ENCODE measurements at regions not wholly inside any gene's neighbourhood (a gene's known extent, or its start where the extent isn't known, plus 50 kb on each side); places are given as distances from the start of the nearest gene placed in this dataset.
"Not testable (repeated sequence)": the region's sequence is repeated elsewhere in the genome, so short reads cannot be mapped to it uniquely, and the experiment has no call there.

DNA sequence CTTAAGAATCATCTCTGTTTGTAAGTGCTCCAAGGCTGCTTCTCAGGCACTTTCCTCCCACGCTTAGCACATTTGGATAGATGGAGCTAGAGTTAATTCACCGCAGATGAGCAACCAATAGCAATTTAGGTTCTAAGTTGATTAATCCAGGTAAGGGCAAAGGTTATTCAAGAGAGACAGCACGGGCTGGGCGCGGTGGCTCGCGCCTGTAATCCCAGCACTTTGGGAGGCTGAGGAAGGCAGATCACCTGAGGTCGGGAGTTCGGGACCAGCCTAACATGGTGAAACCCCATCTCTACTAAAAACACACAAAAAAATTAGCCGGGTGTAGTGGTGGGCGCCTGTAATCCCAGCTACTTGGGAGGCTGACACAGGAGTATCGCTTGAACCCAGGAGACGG lies 54.5 kb upstream of the UNC13C start:
- not testable (repeated sequence) for DNase-seq (ENCODE audit: low spot score)

DNA sequence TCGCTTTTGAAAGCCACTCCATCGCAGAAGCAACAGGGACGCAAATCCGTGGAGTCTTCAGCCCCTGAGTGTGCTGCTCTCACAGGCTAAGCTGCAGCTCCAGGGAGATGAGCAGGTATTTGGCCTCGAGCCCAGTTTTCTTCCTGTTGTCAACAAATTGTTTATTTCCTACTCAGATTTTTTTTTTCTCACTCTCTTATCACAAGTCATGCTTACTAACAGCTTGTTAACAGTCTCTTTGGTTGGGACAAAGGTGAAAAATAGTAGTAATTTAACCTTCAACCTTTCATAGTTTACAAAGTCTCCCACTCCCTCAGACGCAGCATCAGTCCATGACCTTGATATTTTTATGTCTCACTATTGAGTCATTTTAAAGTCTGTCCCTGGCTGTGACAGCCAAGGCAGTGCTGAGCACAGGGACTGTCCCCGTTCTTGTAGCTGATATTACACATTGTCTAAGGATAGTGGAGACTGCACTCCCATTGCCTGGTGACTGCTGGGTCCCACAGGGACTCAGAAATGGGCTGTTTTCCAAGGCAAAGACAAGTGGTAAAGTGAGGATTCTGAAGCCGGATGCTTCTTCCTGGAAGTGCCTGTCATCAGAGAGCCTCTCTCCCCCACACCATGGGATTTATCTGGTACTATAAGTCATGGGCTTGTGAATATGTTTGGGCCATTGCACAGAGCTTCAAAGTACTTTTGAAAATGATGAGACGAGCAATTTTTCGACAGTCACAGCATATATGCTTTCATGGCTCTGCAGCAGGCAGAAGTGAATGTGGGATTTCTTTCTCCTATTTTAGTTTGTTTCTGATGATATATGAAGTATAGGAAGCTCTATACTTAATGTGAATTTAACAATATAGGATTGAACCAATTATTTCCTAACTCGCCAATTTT lies 59.8 kb upstream of the UNC13C start:
- no peak for DNase-seq (ENCODE audit: low spot score)

DNA sequence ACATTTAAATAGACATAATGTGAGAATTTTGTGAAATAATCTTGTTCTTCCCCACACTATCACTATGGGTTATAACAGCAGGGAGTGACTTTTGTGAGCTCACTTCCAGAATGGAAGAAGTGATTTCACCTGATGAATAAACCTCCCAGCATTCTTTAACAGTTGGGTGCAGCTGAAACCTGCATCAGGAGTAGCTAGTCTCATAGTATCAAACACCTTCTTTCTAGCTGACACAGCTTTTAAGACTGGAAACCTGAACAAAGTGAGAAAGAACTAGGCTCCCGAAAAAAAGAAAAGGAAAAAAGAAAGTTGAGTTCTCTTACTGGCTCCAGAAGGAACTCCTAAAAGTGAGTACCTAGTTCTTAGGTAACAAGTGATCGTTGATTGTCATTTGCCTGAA lies 61.1 kb upstream of the UNC13C start:
- DNase-seq (ENCODE audit: low spot score), result no peak

DNA sequence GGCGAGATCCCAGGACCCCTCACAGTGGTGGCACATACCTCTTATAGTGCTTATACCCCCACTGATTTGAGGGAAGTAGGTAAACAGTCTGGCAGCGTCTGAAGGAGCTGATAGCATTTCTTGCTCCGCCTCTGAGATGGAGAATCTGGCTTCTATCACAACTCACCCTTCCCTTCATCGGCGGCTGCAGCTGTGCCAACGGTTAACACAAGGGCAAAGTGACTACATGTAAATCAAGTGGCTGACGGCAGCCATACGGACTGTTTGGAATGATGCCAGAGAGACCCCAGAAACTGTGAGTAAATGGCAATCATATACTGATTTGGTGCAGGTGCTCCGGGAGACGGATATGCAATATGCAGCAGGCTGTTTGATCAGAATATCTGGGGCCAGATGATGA lies 66.8 kb upstream of the UNC13C start:
- no peak for DNase-seq (ENCODE audit: low spot score)

DNA sequence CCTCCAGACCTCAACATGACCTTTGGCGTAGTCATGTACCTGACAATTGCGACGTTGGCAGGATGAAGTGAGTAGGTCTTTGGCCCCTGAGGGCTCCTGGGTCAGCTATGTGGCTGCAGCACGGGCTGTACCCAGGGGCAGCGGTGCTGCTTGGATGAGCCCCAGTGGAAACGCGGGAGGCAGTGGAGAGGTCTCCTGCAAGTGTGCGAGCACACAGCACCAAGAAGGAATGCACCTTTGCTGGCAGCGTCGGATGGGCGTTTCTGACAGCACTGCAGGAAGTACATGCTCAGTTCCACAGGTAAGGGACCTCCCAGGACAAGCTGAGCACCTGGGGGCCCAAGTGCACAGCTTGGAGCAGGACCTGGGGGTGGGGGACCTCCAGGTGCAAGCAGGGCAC lies 67.4 kb upstream of the UNC13C start:
- no peak for DNase-seq (ENCODE audit: low spot score)

DNA sequence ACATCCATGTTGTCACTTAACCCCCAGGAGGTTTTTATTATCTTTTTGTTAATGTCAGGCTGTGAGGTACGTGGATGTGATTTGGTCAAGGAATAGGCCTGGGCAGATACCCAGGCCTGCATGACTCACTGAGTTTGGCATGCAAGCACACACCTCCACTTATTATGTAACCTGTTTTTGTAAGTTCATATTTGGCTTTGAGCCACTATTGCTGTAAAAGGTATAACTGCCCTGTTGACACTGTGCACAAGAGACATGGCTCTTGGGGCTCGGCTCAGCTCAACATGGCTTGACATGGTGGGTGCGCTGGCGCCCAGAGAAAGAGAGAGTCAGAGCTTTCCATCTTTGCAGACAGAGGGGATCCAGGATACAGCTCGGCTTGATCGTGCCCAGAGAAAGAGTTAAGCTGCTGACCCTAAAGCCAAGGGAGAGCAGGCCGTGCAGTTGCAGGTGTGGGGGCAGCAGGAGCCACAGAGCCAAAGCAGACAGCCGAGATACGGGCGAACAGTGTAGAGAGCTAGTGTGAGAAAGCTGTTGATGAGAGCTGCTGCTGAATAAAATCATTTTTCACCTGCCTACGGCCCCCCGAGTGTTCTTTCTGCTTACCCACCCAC lies 67.9 kb upstream of the UNC13C start:
- DNase-seq (ENCODE audit: low spot score), result no peak

DNA sequence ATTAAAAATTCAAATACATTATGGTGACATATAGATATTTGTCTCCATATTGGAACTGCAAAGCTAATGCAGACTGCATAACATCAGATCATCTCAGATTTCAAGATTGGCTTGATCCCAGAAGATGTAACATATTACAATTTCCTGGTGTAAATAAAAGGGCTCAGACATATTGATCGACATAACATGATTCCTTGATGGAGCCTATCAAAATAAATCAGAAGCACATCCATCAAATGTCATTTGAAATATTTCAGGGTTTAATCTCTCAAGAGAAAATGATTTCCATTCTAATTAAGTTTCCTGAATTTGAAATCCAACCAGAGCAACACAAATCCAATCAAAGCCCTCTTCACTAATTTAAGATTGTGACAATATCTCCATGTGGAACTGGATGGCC lies 75.1 kb upstream of the UNC13C start:
- DNase-seq (ENCODE audit: low spot score), result no peak

DNA sequence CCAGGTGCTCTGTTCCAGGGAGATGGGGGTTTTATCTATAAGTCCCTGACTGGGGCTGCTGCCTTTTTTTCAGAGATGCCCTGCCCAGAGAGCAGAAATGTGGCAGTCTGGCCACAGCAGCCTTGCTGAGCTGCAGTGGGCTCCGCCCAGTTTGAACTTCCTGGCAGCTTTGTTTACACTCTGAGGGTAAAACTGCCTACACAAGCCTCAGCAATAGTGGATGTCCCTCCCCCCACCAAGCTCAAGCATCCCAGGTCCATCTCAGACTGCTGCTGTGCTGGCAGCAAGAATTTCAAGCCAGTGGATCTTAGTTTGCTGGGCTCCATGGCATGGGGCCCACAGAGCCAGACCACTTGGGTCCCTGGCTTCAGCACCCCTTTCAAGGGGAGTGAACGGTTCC lies 84.8 kb upstream of the UNC13C start:
- not testable (repeated sequence) for DNase-seq (ENCODE audit: low spot score)

DNA sequence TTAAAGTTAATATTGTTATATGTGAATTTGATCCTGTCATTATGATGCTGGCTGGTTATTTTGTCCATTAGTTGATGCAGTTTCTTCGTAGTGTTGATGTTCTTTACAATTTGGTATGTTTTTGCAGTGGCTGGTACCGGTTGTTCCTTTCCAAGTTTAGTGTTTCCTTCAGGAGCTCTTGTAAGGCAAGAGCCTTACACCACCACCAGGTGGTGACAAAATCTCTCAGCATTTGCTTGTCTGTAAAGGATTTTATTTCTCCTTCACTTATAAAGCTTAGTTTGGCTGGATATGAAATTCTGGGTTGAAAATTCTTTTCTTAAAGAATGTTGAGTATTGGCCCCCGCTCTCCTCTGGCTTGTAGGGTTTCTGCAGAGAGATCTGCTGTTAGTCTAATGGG lies 86.4 kb upstream of the UNC13C start:
- DNase-seq (ENCODE audit: low spot score), result not testable (repeated sequence)

DNA sequence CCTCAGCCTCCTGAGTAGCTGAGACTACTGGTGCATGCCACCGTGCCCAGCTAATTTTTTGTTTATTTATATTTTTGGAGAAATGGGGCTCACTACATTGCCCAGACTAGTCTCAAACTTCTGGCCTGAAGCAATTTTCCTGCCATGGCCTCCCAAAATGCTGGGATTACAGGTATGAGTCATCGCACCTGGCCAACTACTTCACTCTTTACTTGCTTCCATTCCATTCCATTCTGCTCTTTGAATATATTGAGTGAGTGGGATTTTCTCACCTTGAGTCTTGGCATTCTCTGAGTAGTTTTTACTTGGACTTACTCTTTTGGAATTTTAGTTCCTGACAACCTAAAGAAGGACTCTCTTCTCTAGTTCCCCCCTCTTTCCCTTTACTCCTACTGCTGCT lies 93.8 kb upstream of the UNC13C start:
- DNase-seq (ENCODE audit: low spot score), result no peak

DNA sequence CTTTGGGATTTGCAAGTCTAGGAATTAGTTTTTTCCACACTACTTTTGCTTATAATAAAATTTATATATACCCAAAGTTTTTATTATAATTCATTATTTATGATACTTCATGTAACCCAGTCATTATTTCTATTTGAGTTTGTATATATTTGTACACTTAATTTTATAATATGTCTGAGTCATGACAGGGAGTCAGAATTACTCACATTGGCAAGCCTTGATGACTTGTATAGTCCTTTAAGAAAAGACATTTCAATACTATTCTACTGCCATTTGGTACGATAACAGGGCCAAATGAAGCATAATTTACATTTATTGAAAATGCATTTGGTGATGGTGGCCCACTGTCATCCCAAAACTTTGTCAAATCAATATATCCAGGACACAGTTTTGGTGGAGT lies 95.9 kb upstream of the UNC13C start:
- DNase-seq (ENCODE audit: low spot score), result no peak

DNA sequence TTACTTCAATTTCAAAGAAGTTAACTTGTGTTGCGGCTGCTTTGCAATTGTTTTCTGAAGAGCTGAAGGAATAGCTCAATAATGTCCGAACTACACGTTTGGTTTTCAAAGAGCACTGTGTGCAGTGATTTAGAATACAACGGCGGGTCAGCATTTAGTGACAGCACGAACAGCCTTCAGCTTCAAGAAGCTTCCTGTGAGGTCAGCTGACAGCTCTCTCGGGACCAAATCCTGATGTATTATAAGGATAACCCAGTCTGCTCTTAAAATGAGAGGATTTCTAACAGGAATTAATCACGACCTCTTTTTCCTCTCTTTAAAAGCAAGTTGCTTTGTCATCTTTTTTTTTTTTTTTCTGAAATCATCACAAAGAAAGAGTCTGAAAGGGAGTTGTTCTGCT lies 97.9 kb upstream of the UNC13C start:
- no peak for DNase-seq (ENCODE audit: low spot score)

DNA sequence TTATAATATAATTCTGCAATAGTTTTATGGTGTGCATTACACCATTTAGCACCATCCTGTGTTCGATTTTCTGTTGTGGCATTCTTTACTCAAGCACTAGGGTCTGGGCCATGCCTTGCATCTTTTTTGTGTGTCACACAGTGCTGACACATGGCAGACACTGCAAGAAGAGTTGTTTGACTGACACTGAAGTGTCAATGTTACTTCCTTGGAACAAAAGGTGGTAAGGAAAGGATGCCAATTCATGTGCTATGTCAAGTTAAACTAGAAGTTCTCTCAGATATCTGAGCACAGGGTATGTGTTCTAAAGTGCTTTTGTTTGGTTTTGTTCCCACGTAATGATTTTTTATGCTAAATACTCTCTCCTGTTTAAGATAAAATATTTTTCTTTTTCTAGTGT lies 102.5 kb upstream of the UNC13C start:
- no peak for DNase-seq (ENCODE audit: low spot score)

DNA sequence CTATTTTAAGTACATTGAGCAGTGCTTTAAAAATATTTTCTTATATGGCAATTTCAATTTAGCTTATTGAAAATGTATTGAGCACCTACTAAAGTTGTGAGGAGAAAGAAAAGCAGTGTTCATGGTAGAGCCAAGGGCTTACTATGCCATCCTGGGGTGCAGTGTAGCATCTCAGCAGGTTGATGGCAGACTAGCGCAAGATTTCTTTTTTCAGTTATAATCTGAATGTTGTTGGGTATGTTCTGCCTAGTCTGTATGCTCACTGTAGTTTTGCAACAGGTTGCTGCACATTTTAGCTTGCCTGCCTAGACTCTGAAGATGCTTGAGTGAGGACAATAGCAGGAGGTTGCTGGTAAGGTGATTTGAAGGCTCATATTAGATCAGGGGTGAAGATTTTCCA lies 103.1 kb upstream of the UNC13C start:
- no peak for DNase-seq (ENCODE audit: low spot score)

DNA sequence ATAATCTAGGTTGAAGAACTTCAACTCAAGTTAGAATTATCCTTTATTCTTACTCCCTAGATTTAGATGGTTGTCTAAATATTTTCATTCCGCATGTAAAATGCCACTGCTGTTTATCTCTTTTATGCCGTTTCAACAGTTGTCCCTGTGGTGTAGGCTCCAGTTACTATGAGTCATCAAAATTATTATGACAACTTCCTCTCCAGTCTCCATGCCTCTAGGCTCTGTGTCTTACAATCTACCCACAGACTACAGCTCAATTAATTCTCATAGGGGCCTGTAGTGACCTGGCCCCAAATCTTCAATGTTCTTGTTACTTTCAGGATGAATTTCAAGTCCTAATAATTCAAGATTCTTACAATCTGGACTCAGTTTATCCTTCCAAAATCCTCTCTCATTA lies 105.8 kb upstream of the UNC13C start:
- DNase-seq (ENCODE audit: low spot score), result no peak

DNA sequence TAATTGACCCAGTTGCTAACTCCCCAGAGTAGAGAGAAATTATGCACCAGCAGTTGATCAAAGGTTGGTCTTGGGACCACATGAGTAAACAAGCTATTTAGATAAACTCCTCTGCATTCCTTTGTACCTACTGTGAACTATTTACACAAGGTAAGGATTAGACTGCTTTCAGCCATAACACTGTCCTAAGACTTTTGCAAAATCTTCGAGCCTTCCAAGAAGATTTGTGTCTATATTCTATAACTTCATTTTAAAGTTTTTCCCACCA lies 108.5 kb upstream of the UNC13C start:
- no peak for DNase-seq (ENCODE audit: low spot score)

DNA sequence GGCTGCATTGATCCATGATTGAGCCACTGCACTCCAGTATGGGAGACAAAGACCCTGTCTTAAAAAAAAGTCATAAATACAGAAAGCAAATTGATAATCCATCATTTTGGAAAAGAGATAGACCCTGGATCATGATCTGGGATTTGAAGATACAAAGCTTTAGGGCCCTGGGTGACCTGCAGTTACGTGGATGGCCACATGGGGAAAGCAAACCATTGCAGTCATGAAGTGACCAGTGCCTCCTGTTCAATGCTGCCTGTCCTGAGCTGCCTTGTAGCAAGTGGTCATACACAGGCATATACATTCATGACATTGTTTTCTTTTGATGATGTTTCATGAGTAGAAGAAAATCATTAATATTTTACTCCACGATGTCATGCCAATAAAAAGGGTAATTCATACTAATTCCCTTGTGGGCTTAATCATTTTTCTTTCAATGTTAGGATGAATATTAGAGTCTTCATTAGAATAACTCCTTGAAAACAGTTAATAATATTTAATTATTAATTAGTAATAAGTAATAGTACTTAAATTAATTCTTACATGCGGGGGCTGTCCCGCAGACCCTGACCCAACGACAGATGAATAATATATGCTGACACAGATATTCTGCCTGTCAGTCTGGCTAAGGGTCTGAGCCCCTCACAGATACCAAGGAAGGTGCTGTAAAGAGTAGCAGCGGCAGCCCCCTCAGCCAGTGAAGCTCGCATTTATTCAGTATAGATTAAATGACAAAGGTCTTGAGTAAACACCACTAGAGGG lies 109.0 kb upstream of the UNC13C start:
- no peak for DNase-seq (ENCODE audit: low spot score)

DNA sequence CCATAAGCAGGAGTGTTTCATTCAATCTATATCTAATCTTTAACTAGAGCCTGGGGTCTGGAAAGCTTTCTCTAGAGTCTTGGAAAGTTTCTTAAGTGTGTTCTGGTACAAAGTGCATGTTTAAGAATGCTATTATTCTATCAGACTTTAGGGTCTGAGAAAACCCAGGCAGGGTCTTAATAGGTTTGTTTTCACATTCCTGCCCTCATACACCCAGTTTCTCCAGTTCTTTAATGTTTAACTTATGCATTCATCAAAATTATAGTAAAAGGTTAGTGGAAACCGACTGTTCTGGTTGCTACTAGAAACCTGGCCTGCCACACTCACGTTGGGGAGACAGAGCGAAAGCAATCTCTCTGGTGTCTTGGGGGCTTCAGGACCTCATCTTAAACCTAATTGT lies 102.9 kb upstream of the WDR72 start:
- no peak for DNase-seq (ENCODE audit: low spot score)

DNA sequence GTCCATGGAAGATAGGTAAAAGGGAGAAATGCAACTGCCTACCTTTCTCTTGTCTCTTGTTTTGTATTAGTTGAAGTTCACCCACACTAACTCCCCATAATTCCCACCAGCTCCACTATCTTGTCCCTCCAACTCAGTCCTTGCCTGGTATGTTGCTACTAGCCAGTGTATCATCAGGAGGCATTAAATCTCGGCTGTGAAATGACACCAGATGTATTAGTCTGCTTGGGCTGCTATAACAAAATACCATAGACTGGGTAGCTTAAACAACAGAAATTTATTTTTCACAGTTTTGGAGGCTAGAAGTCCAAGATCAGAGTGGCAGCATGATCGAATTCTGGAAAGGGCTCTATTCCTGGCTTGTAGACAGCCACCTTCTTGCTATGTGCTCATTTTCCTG lies 102.3 kb upstream of the WDR72 start:
- no peak for DNase-seq (ENCODE audit: low spot score)

DNA sequence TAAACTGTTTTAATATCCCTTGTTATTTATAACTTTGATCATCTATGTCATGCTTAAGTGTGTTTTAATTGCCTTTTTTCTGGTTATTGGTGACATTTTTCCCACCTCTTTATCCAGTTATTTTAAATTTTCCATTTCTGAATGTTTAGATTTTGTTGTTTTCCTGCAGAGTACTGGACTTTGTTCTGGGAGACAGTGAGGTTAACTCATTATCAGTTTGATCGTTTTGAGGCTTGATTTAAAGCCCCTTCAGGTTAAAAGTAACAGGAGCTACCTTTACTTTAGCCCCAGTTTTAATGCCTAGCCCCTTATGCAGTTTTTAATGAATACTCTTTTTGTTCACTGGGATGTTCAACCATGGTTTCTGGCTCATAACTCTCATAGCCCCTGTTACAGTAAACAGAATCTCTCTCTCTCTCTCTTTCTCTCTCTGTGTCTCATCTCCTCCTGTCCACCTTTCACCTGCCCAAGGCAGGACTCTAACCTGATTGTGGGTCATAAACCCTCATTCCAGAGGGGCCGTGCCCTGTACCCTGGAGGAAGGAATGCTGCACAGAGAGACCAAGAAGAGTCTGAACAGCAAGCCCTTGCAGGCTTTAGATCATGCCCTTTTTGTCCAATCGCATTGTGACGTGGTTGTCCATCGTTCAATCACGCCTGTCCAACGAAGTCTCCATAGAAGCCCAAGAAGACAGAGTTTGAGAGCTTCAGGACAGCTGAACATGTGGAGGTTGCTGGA lies 91.8 kb upstream of the WDR72 start:
- no peak for DNase-seq (ENCODE audit: low spot score)

DNA sequence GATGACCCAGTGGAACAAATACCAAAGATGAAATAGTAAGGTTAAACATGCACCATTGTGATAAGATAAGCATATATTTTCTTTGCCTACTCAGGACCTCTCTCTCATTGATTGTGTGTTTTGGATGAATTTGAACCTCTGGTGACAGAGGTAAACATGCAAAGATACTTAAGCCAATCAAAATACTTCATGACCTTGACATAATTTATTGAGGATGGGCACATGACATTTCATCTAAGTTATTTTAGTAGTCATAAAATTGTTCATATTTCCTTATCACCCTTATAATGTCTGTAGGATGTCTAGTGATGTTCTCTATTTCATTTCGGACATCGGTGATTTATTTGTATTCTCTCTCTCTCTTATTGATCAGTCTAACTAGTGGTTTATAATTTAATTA lies 88.3 kb upstream of the WDR72 start:
- no peak for DNase-seq (ENCODE audit: low spot score)

DNA sequence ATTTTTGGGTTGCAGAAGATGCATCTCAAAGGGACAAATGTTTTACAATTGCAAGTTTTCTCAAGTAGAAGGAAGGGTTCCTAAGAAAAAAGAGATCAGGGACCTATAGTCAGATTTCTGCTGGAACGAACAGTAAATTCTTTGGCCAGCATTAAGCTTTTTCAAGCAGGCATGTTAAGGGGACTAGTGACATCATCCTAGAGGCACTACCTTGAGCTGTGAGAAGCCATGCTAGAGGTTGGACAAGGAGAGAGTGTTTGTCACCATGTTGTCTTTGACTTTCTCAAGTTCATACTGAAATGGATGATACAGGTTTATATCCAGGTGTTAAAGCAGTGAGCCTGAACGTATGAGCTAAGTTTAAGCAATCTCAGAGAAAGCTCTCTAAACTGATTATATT lies 85.2 kb upstream of the WDR72 start:
- DNase-seq (ENCODE audit: low spot score), result no peak

Data from globus pallidus (tissue), 1 donor.